ENCODE measurements at regions not wholly inside any gene's neighbourhood (a gene's known extent, or its start where the extent isn't known, plus 50 kb on each side); places are given as distances from the start of the nearest gene placed in this dataset.

GRCh38 chr17:36777118-36777517 is 160.2 kb upstream of the LHX1 start:
- DNase-seq = no peak
- TF ChIP-seq CTCF (IDR thresholded peaks at IDR 0.05) (no peak), POLR2A (IDR thresholded peaks at IDR 0.05) (no peak)
- 24% methylated on average over 6 of the region's 6 CpGs for WGBS (ENCODE audit: insufficient coverage, low coverage, low lambda C conversion rate, missing lambda C conversion rate)

GRCh38 chr17:36778448-36778847 is 158.8 kb upstream of the LHX1 start:
- DNase-seq = no peak

More at GRCh38 chr17:36777118-36777517, 160.2 kb upstream of the LHX1 start:
- intact Hi-C loops (cut with DNase I) = no loop called here
- ATAC-seq = no peak
- Histone ChIP-seq H3K27me3 (no peaks in the 10 kb centered on the region), H3K4me1 (no peaks in the 10 kb centered on the region), H3K9me3 (no peaks in the 10 kb centered on the region), H3K4me3 (no peak overlapping the region), H3K27ac (no peak overlapping the region), H3K36me3 (no peaks in the 10 kb centered on the region)

GRCh38 chr17:36779550-36779949 is 157.7 kb upstream of the LHX1 start:
- intact Hi-C loops (cut with DNase I) = no loop called here

More at GRCh38 chr17:36778448-36778847, 158.8 kb upstream of the LHX1 start:
- Histone ChIP-seq H3K27ac (no peak overlapping the region), H3K4me3 (no peak overlapping the region), H3K27me3 (no peaks in the 10 kb centered on the region), H3K9me3 (no peaks in the 10 kb centered on the region), H3K4me1 (no peaks in the 10 kb centered on the region), H3K36me3 (no peaks in the 10 kb centered on the region)
- WGBS (ENCODE audit: insufficient coverage, low coverage, low lambda C conversion rate, missing lambda C conversion rate) = 27% methylated on average over 3 of the region's 8 CpGs
- intact Hi-C loops (cut with DNase I) = no loop called here
- no peak for TF ChIP-seq POLR2A (IDR thresholded peaks at IDR 0.05)
- no peak for ATAC-seq

DNA sequence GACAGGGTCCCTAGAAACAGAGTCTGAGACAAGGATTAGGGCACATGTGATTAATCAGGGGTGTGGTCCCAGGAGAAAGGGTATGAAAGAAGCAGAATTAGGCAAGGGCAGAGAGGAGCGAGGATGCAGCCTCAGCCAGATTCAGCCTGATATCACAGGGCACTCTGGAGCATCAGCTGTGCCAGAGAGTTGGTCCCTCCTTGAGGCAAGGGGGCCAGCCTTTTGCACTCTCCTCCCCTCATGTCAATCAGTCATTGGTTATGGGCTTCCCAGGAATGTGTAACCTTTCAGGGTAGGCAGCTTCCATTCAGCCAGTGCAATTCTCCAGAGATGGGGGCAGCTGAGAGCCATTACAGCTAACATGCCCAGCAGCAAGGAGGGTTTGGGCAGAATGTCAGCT is 152.6 kb upstream of the LHX1 start:
- Histone ChIP-seq H3K9me3 (no peaks in the 10 kb centered on the region), H3K27ac (no peak overlapping the region), H3K4me1 (no peaks in the 10 kb centered on the region), H3K4me3 (no peak overlapping the region), H3K36me3 (no peaks in the 10 kb centered on the region), H3K27me3 (no peaks in the 10 kb centered on the region)
- no peak for ATAC-seq
- intact Hi-C loops (cut with DNase I) = no loop called here
- TF ChIP-seq POLR2A (IDR thresholded peaks at IDR 0.05) = no peak
- no peak for TF ChIP-seq CTCF (IDR thresholded peaks at IDR 0.05)
- no peak for DNase-seq
- 80% methylated on average over 1 of the region's 1 CpG for WGBS (ENCODE audit: insufficient coverage, low coverage, low lambda C conversion rate, missing lambda C conversion rate)

More at GRCh38 chr17:36779550-36779949, 157.7 kb upstream of the LHX1 start:
- no peaks in the 10 kb centered on the region for H3K36me3 ChIP-seq
- no peak for ATAC-seq
- no peaks in the 10 kb centered on the region for H3K27me3 ChIP-seq
- no peaks in the 10 kb centered on the region for H3K4me1 ChIP-seq
- TF ChIP-seq POLR2A (IDR thresholded peaks at IDR 0.05) (no peak), CTCF (IDR thresholded peaks at IDR 0.05) (no peak)
- no CpG with 5 or more reads among the region's 2 CpGs for WGBS (ENCODE audit: insufficient coverage, low coverage, low lambda C conversion rate, missing lambda C conversion rate)
- no peaks in the 10 kb centered on the region for H3K9me3 ChIP-seq
- H3K4me3 ChIP-seq = no peak overlapping the region
- no peak for DNase-seq
- H3K27ac ChIP-seq = no peak overlapping the region

DNA sequence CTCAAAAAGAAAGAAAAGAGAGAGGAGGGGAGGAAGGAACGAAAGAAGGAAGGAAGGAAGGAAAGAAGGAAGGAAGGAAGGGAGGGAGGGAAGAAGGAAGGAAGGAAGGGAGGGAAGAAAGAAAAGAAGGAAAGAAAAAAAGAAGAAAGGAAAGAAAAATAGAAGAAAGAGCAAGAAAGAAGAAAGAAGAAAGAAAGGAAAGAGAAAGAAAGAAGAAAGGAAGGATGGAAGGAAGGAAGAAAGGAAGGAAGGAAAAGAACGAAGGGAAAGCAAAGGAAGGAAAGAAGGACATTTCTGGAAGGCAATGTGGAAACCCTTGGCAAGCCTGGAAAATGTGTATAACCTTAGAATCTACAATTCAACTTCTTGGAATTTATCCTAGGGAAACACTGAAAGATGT is 150.4 kb upstream of the LHX1 start:
- Histone ChIP-seq H3K27me3 (peaks cover 0 to 7% of the 10 kb centered on the region in 2 donors), H3K9me3 (no peaks in the 10 kb centered on the region), H3K36me3 (no peaks in the 10 kb centered on the region), H3K27ac (no peak overlapping the region), H3K4me1 (peaks cover 0 to 3% (median 0%) of the 10 kb centered on the region in 4 donors), H3K4me3 (no peak overlapping the region)
- 33% methylated on average over 2 of the region's 2 CpGs for WGBS (ENCODE audit: insufficient coverage, low coverage, low lambda C conversion rate, missing lambda C conversion rate)
- ATAC-seq (no peak), DNase-seq (no peak)
- intact Hi-C loops (cut with DNase I) = no loop called here
- TF ChIP-seq POLR2A (IDR thresholded peaks at IDR 0.05) (no peak), CTCF (IDR thresholded peaks at IDR 0.05) (no peak)

Measured in right lobe of liver (tissue), 6 donors.